ENCODE measurements at regions not wholly inside any gene's neighbourhood (a gene's known extent, or its start where the extent isn't known, plus 50 kb on each side); places are given as distances from the start of the nearest gene placed in this dataset.

DNA sequence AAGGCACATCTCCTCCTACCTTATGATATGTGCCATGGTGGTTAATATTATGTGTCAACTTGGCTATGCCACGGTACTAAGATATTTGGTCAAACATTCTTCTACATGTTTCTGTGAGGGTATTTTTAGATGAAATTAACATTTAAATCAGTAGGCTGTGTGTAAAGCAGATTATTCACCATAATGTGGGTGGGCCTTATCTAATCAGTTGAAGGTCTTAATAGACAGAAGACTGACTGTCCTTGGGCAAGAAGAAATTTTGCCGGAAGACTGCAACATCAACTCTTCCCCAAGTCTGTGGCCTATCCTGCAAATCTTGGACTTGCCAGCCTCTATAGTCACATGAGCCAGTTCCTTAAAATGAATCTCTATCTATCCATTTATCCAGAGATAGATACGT lies 380.1 kb upstream of the DDI1 start:
- POLR2A ChIA-PET (ENCODE audit: unreplicated experiment), result no interaction called here
- no peaks in the 10 kb centered on the region for H3K36me3 ChIP-seq (ENCODE audit: low read depth)
- BruUV-seq (replicated peaks), result no TSS peak
- H3K9me3 ChIP-seq (ENCODE audit: insufficient read depth, low read depth), result peaks cover 11% of the 10 kb centered on the region
- H4K20me1 ChIP-seq (ENCODE audit: insufficient read depth), result no peaks in the 10 kb centered on the region
- intact Hi-C loops (cut with micrococcal nuclease; ENCODE audit: unreplicated experiment), result no loop called here
- no peaks in the 10 kb centered on the region for H3K4me1 ChIP-seq (replicated peaks; ENCODE audit: insufficient read depth)
- H3F3A ChIP-seq (ENCODE audit: insufficient read depth, low read depth), result no peaks in the 10 kb centered on the region
- CTCF ChIA-PET, result no interaction called here
- H3K79me2 ChIP-seq (ENCODE audit: low read depth), result no peaks in the 10 kb centered on the region
- H3K9me2 ChIP-seq (ENCODE audit: insufficient read depth), result no peaks in the 10 kb centered on the region
- TF ChIP-seq EZH2 (IDR thresholded peaks at IDR 0.05; ENCODE audit: low read depth), result no peak
- TF ChIP-seq, protein P1, sequence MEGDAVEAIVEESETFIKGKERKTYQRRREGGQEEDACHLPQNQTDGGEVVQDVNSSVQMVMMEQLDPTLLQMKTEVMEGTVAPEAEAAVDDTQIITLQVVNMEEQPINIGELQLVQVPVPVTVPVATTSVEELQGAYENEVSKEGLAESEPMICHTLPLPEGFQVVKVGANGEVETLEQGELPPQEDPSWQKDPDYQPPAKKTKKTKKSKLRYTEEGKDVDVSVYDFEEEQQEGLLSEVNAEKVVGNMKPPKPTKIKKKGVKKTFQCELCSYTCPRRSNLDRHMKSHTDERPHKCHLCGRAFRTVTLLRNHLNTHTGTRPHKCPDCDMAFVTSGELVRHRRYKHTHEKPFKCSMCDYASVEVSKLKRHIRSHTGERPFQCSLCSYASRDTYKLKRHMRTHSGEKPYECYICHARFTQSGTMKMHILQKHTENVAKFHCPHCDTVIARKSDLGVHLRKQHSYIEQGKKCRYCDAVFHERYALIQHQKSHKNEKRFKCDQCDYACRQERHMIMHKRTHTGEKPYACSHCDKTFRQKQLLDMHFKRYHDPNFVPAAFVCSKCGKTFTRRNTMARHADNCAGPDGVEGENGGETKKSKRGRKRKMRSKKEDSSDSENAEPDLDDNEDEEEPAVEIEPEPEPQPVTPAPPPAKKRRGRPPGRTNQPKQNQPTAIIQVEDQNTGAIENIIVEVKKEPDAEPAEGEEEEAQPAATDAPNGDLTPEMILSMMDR (conservative IDR thresholded peaks at IDR 0.05), result no peak
- no peak overlapping the region for H3K27ac ChIP-seq
- no peak overlapping the region for H3K4me2 ChIP-seq
- no peak overlapping the region for H3K4me3 ChIP-seq
- no peak for DNase-seq
- no peak overlapping the region for H2AFZ ChIP-seq
- no peaks in the 10 kb centered on the region for H3K27me3 ChIP-seq (ENCODE audit: insufficient read depth, low read depth)

DNA sequence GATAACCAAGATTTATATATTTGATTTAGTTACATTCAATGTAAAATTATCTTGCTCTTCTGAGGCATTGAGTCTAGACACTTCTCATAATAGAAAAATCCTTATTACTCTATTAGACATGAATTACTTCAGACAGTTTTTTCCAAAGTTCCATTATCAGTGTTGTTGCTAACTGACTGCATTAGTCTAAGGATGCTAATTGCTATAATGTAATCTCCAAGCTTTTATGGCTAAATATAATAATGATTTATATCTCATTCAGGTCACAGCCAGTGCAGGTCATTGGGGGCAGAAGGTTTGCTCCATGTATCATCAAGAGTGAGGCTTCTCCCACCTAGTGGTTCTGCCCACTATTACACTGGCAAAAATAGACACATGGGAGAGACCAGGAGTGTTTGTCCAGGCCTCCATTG lies 377.2 kb upstream of the DDI1 start:
- POLR2A ChIA-PET (ENCODE audit: unreplicated experiment), result no interaction called here
- Histone ChIP-seq H3K27ac (no peak overlapping the region), H3K79me2 (ENCODE audit: low read depth) (no peaks in the 10 kb centered on the region), H3K27me3 (ENCODE audit: insufficient read depth, low read depth) (no peaks in the 10 kb centered on the region), H3K9me2 (ENCODE audit: insufficient read depth) (no peaks in the 10 kb centered on the region), H3K9me3 (ENCODE audit: insufficient read depth, low read depth) (0 out of 2 replicates have a peak, but pooled peaks cover 3% of the 10 kb centered on the region), H2AFZ (no peak overlapping the region), H3F3A (ENCODE audit: insufficient read depth, low read depth) (no peaks in the 10 kb centered on the region), H3K4me3 (no peak overlapping the region), H3K4me1 (replicated peaks; ENCODE audit: insufficient read depth) (no peaks in the 10 kb centered on the region), H4K20me1 (ENCODE audit: insufficient read depth) (no peaks in the 10 kb centered on the region), H3K36me3 (ENCODE audit: low read depth) (no peaks in the 10 kb centered on the region), H3K4me2 (no peak overlapping the region)
- peak in 1 of 2 experiments; percentile 1 for DNase-seq
- intact Hi-C loops (cut with micrococcal nuclease; ENCODE audit: unreplicated experiment), result no loop called here
- no TSS peak for BruUV-seq (replicated peaks)
- CTCF ChIA-PET, result no interaction called here
- TF ChIP-seq EZH2 (IDR thresholded peaks at IDR 0.05; ENCODE audit: low read depth), result no peak
- TF ChIP-seq, protein P1 (conservative IDR thresholded peaks at IDR 0.05), result 0 out of 2 replicates have a peak, but pooled peaks have one; percentile 43

DNA sequence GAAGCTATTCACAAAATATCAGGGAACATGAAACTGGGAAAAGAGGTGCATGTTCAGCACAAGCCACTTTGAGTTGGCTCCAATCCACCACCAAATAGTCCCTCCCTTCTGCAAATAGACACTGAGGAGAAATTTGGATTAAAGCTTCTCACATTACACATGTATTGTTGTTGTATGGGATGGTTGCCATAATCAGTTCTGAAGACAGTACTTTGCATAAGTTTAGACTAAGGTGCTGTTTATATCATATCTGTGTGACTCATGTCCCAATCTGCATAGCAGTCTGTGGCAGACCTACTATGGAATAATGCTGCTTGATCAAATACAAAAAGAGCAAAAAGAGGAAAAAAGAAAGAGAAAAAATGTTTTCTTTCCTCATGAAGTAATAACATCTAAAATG lies 376.7 kb upstream of the DDI1 start:
- Histone ChIP-seq H3K9me2 (ENCODE audit: insufficient read depth) (no peaks in the 10 kb centered on the region), H3K4me1 (replicated peaks; ENCODE audit: insufficient read depth) (no peaks in the 10 kb centered on the region), H3K9me3 (ENCODE audit: insufficient read depth, low read depth) (0 out of 2 replicates have a peak, but pooled peaks cover 3% of the 10 kb centered on the region), H3K27ac (no peak overlapping the region), H3K4me3 (no peak overlapping the region), H3K36me3 (ENCODE audit: low read depth) (no peaks in the 10 kb centered on the region), H3F3A (ENCODE audit: insufficient read depth, low read depth) (no peaks in the 10 kb centered on the region), H3K4me2 (no peak overlapping the region), H3K27me3 (ENCODE audit: insufficient read depth, low read depth) (no peaks in the 10 kb centered on the region), H3K79me2 (ENCODE audit: low read depth) (no peaks in the 10 kb centered on the region), H4K20me1 (ENCODE audit: insufficient read depth) (no peaks in the 10 kb centered on the region), H2AFZ (no peak overlapping the region)
- ChIA-PET CTCF (no interaction called here), POLR2A (ENCODE audit: unreplicated experiment) (no interaction called here)
- BruUV-seq (replicated peaks), result no TSS peak
- intact Hi-C loops (cut with micrococcal nuclease; ENCODE audit: unreplicated experiment), result no loop called here
- no peak for DNase-seq
- TF ChIP-seq, protein P1 (conservative IDR thresholded peaks at IDR 0.05), result no peak
- no peak for TF ChIP-seq EZH2 (IDR thresholded peaks at IDR 0.05; ENCODE audit: low read depth)

Data from PC-9 (cell line).